Sciatic nerve (tissue), 2 donors: ENCODE measurements at regions not wholly inside any gene's neighbourhood (a gene's known extent, or its start where the extent isn't known, plus 50 kb on each side); places are given as distances from the start of the nearest gene placed in this dataset.
"Not testable (repeated sequence)": the region's sequence is repeated elsewhere in the genome, so short reads cannot be mapped to it uniquely, and the experiment has no call there.

Source experiments
- ATAC-seq: fragments of 200-7000 bp; cut with Tn5 transposase; one replicate; pipeline ENCODE4 v1.9.1; 2020; ENCODE audit warnings: mild to moderate bottlenecking, moderate library complexity
- DNase-seq: peaks from one replicate; pipeline ENCODE4 v3.0.0-alpha.2; 2020; ENCODE audit warnings: low spot score
- intact Hi-C: fragments of 100-400 bp; cut with DNase I; formaldehyde crosslinking; loops from one replicate; pipeline ENCODE4 v1.14.2; 2022
- donor health status: DM: no; HTN: no; CAD: no.
- donor health status: DM: no; HTN: no; CAD: no.

GRCh38 chr21:15466329-15466728 is 263.5 kb upstream of the USP25 start:
- intact Hi-C loops, result no loop called here
- DNase-seq, result no peak
- no peak for ATAC-seq

GRCh38 chr21:15468368-15468767 is 261.4 kb upstream of the USP25 start:
- ATAC-seq, result peak; percentile 73
- intact Hi-C loops, result no loop called here

GRCh38 chr21:15472108-15473040 is 257.4 kb upstream of the USP25 start:
- ATAC-seq (peak; percentile 63), DNase-seq (no peak)
- intact Hi-C loops, result no loop called here

More at GRCh38 chr21:15468368-15468767, 261.4 kb upstream of the USP25 start:
- DNase-seq, result no peak

GRCh38 chr21:15477773-15478172 is 252.0 kb upstream of the USP25 start:
- intact Hi-C loops, ATAC-seq, DNase-seq: not testable (repeated sequence)

- no peak for ATAC-seq
- intact Hi-C loops, result no loop called here
- no peak for DNase-seq
Observed at GRCh38 chr21:15480160-15480559, 249.6 kb upstream of the USP25 start.

GRCh38 chr21:15483138-15483780 is 246.5 kb upstream of the USP25 start:
- intact Hi-C loops, result no loop called here
- peak; percentile 95 for DNase-seq
- peak; percentile 98 for ATAC-seq

GRCh38 chr21:15486460-15487195 is 243.2 kb upstream of the USP25 start:
- DNase-seq (no peak), ATAC-seq (no peak)
- intact Hi-C loops, result no loop called here

- intact Hi-C loops, result no loop called here
- ATAC-seq, result no peak
- DNase-seq, result no peak
Observed at GRCh38 chr21:15487196-15487550, 242.6 kb upstream of the USP25 start.

GRCh38 chr21:15491100-15491499 is 238.7 kb upstream of the USP25 start:
- ATAC-seq, result no peak
- intact Hi-C loops, result no loop called here
- no peak for DNase-seq

DNA sequence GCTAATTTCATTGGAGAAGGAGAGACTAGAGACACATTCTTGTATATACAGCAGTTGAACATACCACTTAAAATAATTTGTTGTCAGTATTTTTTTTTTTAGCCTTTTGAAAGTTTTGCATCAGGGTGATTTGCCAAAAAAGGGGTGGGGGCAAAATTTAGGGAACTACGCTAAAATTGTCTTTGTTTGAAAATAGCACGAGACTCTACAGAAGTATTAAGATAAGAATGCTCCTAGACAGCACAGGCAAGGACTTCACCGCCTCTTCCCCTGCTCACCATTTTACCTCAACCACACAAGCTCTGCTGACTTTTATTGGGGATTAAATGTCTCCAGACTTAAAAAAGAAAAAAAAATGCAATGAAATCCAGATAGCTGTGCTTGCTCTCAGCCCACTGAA is 236.1 kb upstream of the USP25 start:
- DNase-seq (no peak), ATAC-seq (no peak)
- intact Hi-C loops, result no loop called here

- DNase-seq, result no peak
- no peak for ATAC-seq
- intact Hi-C loops, result no loop called here
Observed at GRCh38 chr21:15494481-15494880, 235.3 kb upstream of the USP25 start.

GRCh38 chr21:15495965-15496364 is 233.8 kb upstream of the USP25 start:
- intact Hi-C loops, result no loop called here
- no peak for ATAC-seq
- DNase-seq, result no peak

DNA sequence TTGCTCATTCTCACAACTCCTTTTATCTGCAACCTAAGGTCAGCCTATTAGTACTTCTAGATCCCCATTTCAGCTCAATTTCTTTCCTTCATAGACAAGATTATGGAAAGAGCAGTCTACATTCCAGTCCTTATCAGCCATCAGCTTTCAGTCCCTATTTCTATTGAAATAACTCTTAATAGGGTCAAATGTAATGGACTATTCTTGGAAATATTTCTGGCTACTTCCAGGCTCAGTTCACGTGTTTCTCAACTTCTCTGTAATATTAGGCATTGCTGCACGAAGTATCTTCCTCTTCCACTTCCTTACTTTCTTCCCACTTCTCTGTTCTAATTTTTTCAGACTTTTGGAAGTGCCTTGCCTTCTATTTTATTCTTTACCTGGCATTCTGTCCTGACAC is 232.9 kb upstream of the USP25 start:
- no peak for DNase-seq
- ATAC-seq, result no peak
- intact Hi-C loops, result no loop called here

- no peak for ATAC-seq
- intact Hi-C loops, result no loop called here
- DNase-seq, result no peak
Observed at GRCh38 chr21:15498455-15498854, 231.3 kb upstream of the USP25 start.

DNA sequence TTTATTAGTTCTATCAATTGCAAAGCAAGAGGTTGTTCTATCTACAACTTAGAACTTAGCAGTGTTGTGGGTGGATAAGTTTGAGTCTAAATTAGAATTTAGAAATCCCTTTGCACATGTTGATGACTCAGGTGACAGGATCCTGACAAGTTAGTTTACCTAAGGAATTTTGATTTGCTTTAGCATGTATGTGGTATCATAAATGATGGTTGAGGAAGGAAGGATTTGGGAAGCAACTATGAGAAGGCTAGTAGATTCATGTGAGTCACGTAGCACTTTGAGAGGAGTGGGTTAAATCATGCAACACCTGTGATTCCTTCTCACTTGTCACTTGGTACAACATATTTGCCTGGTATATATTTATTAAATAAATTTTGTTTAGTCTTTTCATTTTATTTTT is 223.7 kb upstream of the USP25 start:
- ATAC-seq, result no peak
- intact Hi-C loops, result no loop called here
- no peak for DNase-seq

- ATAC-seq (no peak), DNase-seq (no peak)
- intact Hi-C loops, result no loop called here
Observed at GRCh38 chr21:15508554-15508953, 221.2 kb upstream of the USP25 start.

- DNase-seq (no peak), ATAC-seq (no peak)
- intact Hi-C loops, result no loop called here
Observed at GRCh38 chr21:15514073-15514946, 215.5 kb upstream of the USP25 start.

DNA sequence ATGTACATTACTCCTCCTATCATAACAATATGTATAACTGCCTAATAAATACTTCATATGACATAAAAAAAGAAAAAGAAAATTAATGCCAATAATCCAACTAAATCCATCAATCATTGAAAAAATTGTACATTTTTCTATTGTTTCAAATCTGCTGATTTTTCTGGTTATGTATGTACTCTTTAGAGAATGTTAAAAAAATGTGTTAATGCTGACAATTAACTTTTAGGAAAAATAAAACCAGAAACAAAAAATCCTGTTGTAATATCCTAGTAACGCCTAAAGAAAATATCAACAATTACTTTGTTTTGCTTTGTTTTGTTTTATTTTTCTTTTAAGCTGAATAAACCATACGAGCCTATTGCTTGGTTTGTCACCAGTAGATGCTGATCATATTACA is 213.9 kb upstream of the USP25 start:
- ATAC-seq, result no peak
- intact Hi-C loops, result no loop called here

GRCh38 chr21:15517394-15517793 is 212.4 kb upstream of the USP25 start:
- DNase-seq, result no peak
- ATAC-seq, result no peak
- intact Hi-C loops, result no loop called here

More for the DNA sequence above, 213.9 kb upstream of the USP25 start:
- DNase-seq, result no peak
